Epithelial cell of esophagus (primary cell): ENCODE measurements at regions not wholly inside any gene's neighbourhood (a gene's known extent, or its start where the extent isn't known, plus 50 kb on each side); places are given as distances from the start of the nearest gene placed in this dataset.
A peak's percentile ranks its signal among the peaks of the same experiment; 100 is the strongest.

Source experiments
- DNase-seq: peaks from one replicate; pipeline ENCODE4 v3.0.0; 2010; ENCODE audit warnings: low read depth
- H3K4me3 ChIP-seq: 2 replicates; pipeline ENCODE4 v1.5.1; 2011; ENCODE audit warnings: mild to moderate bottlenecking, low read length, control low read depth
- CTCF ChIP-seq: IDR thresholded peaks from 2 replicates; pipeline ENCODE4 v1.5.1; 2011; ENCODE audit warnings: low read depth, mild to moderate bottlenecking, low read length, control low read depth, inconsistent platforms; ENCODE audit not compliant: insufficient read depth; ENCODE audit errors: missing control alignments

- H3K4me3 ChIP-seq = no peak overlapping the region
- no peak for DNase-seq
- TF ChIP-seq CTCF = no peak
Observed at GRCh38 chr6:167680605-167681149, 146.0 kb upstream of the AFDN start.

GRCh38 chr6:167682125-167682524, 144.6 kb upstream of the AFDN start:
- DNase-seq = no peak
- H3K4me3 ChIP-seq = no peak overlapping the region

GRCh38 chr6:167682546-167683027, 144.1 kb upstream of the AFDN start:
- DNase-seq = no peak
- H3K4me3 ChIP-seq = no peak overlapping the region
- no peak for TF ChIP-seq CTCF

More at GRCh38 chr6:167682125-167682524, 144.6 kb upstream of the AFDN start:
- no peak for TF ChIP-seq CTCF

GRCh38 chr6:167683028-167683862, 143.5 kb upstream of the AFDN start:
- TF ChIP-seq CTCF = no peak
- DNase-seq = peak; percentile 9
- H3K4me3 ChIP-seq = no peak overlapping the region

GRCh38 chr6:167684276-167685104, 142.2 kb upstream of the AFDN start:
- TF ChIP-seq CTCF = no peak
- DNase-seq = no peak
- H3K4me3 ChIP-seq = no peak overlapping the region

GRCh38 chr6:167685654-167686053, 141.1 kb upstream of the AFDN start:
- no peak overlapping the region for H3K4me3 ChIP-seq
- no peak for TF ChIP-seq CTCF
- DNase-seq = no peak
